HG03342 (cell line): ENCODE measurements at regions not wholly inside any gene's neighbourhood (a gene's known extent, or its start where the extent isn't known, plus 50 kb on each side); places are given as distances from the start of the nearest gene placed in this dataset.

ENCODE experiments used
- ATAC-seq: cut with Tn5 transposase; IDR thresholded peaks from one replicate; pipeline ENCODE4 v1.9.1; 2021; ENCODE audit warnings: mild to moderate bottlenecking, moderate library complexity; ENCODE audit not compliant: unreplicated experiment

GRCh38 chr7:22591271-22591670 is 91.3 kb upstream of the STEAP1B start:
- ATAC-seq: no peak

- ATAC-seq: no peak
Measured at GRCh38 chr7:22589641-22590201, 89.7 kb upstream of the STEAP1B start.

- no peak for ATAC-seq
Measured at GRCh38 chr7:22588351-22588750, 88.4 kb upstream of the STEAP1B start.

- ATAC-seq: no peak
Measured at GRCh38 chr7:22587322-22587721, 87.3 kb upstream of the STEAP1B start.

GRCh38 chr7:22586786-22587140 is 86.8 kb upstream of the STEAP1B start:
- no peak for ATAC-seq

- no peak for ATAC-seq
Measured at GRCh38 chr7:22586101-22586785, 86.3 kb upstream of the STEAP1B start.

- ATAC-seq: peak; percentile 57
Measured at GRCh38 chr7:22584179-22584578, 84.2 kb upstream of the STEAP1B start.

GRCh38 chr7:22582863-22583622 is 83.1 kb upstream of the STEAP1B start:
- no peak for ATAC-seq

GRCh38 chr7:22581099-22581498 is 81.1 kb upstream of the STEAP1B start:
- no peak for ATAC-seq

GRCh38 chr7:22579961-22580360 is 80.0 kb upstream of the STEAP1B start:
- no peak for ATAC-seq

GRCh38 chr7:22578007-22578733 is 78.2 kb upstream of the STEAP1B start:
- no peak for ATAC-seq

GRCh38 chr7:22577470-22578001 is 77.5 kb upstream of the STEAP1B start:
- no peak for ATAC-seq

GRCh38 chr7:22576612-22577469 is 76.9 kb upstream of the STEAP1B start:
- ATAC-seq: no peak

- ATAC-seq: no peak
Measured at GRCh38 chr7:22574754-22575520, 74.9 kb upstream of the STEAP1B start.

GRCh38 chr7:22572937-22573336 is 72.9 kb upstream of the STEAP1B start:
- ATAC-seq: no peak

GRCh38 chr7:22572292-22572691 is 72.3 kb upstream of the STEAP1B start:
- no peak for ATAC-seq

- no peak for ATAC-seq
Measured at GRCh38 chr7:22571766-22572165, 71.8 kb upstream of the STEAP1B start.

GRCh38 chr7:22569586-22570321 is 69.8 kb upstream of the STEAP1B start:
- ATAC-seq: no peak

GRCh38 chr7:22566592-22566991 is 66.6 kb upstream of the STEAP1B start:
- ATAC-seq: no peak
